Endothelial cell (in vitro differentiated cells): ENCODE measurements at regions not wholly inside any gene's neighbourhood (a gene's known extent, or its start where the extent isn't known, plus 50 kb on each side); places are given as distances from the start of the nearest gene placed in this dataset.

Experiments
- DNase-seq: peaks from one replicate; pipeline ENCODE4 v3.0.0; 2021; ENCODE audit warnings: low spot score
- H3K27ac Mint-ChIP-seq: one replicate; pipeline ENCODE4 v1.8.0; 2021; ENCODE audit warnings: mixed read lengths, inconsistent platforms; ENCODE audit not compliant: unreplicated experiment
- H3K27me3 Mint-ChIP-seq: one replicate; pipeline ENCODE4 v1.8.0; 2021; ENCODE audit warnings: mild to moderate bottlenecking, moderate library complexity, mixed read lengths, inconsistent platforms; ENCODE audit not compliant: unreplicated experiment
- H3K36me3 Mint-ChIP-seq: one replicate; pipeline ENCODE4 v1.8.0; 2021; ENCODE audit warnings: mild to moderate bottlenecking, low read depth, mixed read lengths, inconsistent platforms; ENCODE audit not compliant: unreplicated experiment
- H3K4me1 Mint-ChIP-seq: one replicate; pipeline ENCODE4 v1.8.0; 2021; ENCODE audit warnings: mild to moderate bottlenecking, mixed read lengths, inconsistent platforms; ENCODE audit not compliant: unreplicated experiment
- H3K4me3 Mint-ChIP-seq: one replicate; pipeline ENCODE4 v1.8.0; 2021; ENCODE audit warnings: mild to moderate bottlenecking, mixed read lengths, inconsistent platforms; ENCODE audit not compliant: unreplicated experiment
- H3K9me3 Mint-ChIP-seq: one replicate; pipeline ENCODE4 v1.8.0; 2021; ENCODE audit warnings: mixed read lengths, inconsistent platforms; ENCODE audit not compliant: unreplicated experiment
- CTCF ChIP-seq: fragments of 200-600 bp; sonication (generic); IDR thresholded peaks from one replicate; pipeline ENCODE4 v1.5.0; 2021; ENCODE audit warnings: antibody characterized with exemption; ENCODE audit not compliant: unreplicated experiment

GRCh38 chr15:31464216-31465082, 137.8 kb downstream of the KLF13 start:
- Mint-ChIP-seq H3K36me3 (no peaks in the 10 kb centered on the region), H3K4me3 (no peak overlapping the region), H3K27ac (no peak overlapping the region), H3K4me1 (peaks cover 5% of the 10 kb centered on the region), H3K27me3 (peaks cover 4% of the 10 kb centered on the region), H3K9me3 (no peaks in the 10 kb centered on the region)
- TF ChIP-seq CTCF = no peak
- no peak for DNase-seq

GRCh38 chr15:31465083-31465955, 138.7 kb downstream of the KLF13 start:
- no peak overlapping the region for H3K4me3 Mint-ChIP-seq
- no peak for DNase-seq
- no peaks in the 10 kb centered on the region for H3K36me3 Mint-ChIP-seq
- peaks cover 5% of the 10 kb centered on the region for H3K4me1 Mint-ChIP-seq
- no peak for TF ChIP-seq CTCF
- H3K27me3 Mint-ChIP-seq = peaks cover 4% of the 10 kb centered on the region
- no peak overlapping the region for H3K27ac Mint-ChIP-seq
- H3K9me3 Mint-ChIP-seq = no peaks in the 10 kb centered on the region

- no peak for TF ChIP-seq CTCF
- Mint-ChIP-seq H3K27ac (no peak overlapping the region), H3K4me3 (no peak overlapping the region), H3K9me3 (no peaks in the 10 kb centered on the region), H3K4me1 (peaks cover 5% of the 10 kb centered on the region), H3K36me3 (no peaks in the 10 kb centered on the region), H3K27me3 (peaks cover 4% of the 10 kb centered on the region)
- DNase-seq = no peak
Observed at GRCh38 chr15:31467361-31467760, 140.7 kb downstream of the KLF13 start.

GRCh38 chr15:31468911-31469785, 142.5 kb downstream of the KLF13 start:
- DNase-seq = no peak
- Mint-ChIP-seq H3K4me1 (peaks cover 18% of the 10 kb centered on the region), H3K27me3 (peaks cover 3% of the 10 kb centered on the region), H3K9me3 (no peaks in the 10 kb centered on the region), H3K36me3 (no peaks in the 10 kb centered on the region), H3K4me3 (no peak overlapping the region), H3K27ac (no peak overlapping the region)
- no peak for TF ChIP-seq CTCF
